ENCODE measurements at regions not wholly inside any gene's neighbourhood (a gene's known extent, or its start where the extent isn't known, plus 50 kb on each side); places are given as distances from the start of the nearest gene placed in this dataset.

DNA sequence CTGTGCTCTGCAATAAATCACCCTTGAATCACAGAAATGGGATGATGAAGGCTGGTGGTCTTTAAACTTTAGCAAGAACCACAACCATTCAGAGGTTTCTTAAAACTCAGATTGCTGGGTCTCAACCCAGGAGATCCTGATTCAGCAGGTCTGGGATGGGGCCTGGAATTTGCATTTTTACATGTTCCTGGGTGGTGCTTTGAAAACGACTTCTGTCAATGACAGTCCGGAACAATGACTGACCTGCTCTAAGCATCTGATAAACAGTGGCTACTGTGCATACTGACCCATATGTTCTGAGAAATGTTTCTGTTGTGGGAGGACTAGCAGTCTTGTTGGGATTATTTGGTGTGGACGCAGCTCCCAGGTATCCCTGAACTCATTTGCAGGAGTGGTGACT is 92.7 kb downstream of the GADD45G start:
- DNase-seq: no peak

DNA sequence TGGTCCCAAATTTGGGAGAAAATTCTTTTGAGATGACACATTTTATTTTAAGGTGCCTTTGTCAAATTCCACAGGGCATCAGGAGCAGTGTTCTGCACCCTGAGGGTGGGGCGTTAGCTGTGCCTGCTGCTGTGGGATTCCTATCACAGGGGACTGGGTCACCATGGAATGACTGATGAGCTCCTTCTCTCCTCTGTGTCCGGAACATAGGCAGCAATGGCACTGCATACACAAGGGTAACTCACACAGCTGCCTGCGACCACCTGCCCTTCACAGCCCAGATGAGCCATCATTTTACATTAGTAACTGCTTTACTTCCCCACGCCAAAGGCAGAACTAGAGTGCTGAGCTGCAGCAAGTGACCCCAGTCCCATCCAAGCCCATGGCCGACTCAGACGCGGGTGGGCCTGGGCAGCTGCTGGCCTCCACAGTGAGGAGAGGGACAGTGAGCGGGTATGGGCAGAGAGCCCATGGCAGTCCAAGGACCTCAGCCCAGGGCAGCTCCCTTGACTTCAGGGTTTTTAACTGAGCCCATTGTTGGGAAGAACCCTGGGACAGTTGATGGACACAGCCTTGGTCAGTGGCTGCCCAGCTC is 93.7 kb downstream of the GADD45G start:
- DNase-seq: no peak

DNA sequence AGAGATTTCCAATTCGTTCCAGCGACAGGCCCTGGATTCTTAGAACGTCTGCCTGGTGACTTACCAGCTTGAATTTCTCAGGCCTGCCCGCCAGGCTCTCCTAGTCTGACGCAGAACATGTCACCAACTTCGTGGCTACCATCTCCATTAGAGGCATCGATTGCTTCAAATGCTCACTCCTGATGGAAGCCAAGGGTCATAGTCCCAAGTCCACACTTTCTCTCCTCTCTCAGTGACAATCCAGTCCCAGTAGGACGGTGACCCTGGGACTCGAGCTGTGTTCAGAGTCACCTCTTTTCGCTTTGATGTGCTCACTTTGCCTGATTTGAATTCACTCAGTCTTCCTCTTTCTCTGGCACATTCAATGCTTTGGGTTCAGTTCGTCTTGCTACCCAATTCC is 94.8 kb downstream of the GADD45G start:
- no peak for DNase-seq

DNA sequence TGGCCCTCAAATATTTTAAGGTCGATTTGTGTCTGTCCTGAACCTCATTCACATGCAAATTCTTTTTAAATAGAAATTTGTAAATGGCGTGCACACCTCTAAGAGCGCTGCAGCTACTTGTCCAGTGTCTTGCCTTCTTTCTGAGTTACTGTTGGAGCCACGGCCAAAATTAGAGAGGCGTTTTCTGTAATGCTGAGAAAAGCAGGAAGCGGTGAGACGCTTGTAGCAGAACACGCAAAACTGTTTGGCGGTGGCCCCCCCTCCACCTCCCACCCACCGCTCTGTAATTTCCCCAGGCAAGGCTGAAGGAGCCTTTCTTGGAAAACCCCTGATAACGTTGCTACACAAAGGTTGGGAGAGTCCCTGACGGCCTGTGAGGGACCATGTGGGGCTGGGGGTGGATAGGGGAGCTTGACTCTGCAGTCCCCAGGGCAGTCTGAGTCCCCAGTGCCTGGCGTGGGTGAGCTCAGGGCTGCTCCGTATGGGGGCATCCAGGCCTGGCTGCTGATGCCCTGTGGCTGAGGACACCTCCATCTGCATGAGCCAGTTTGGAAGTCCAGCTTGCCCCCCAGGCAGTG is 96.5 kb downstream of the GADD45G start:
- no peak for DNase-seq

DNA sequence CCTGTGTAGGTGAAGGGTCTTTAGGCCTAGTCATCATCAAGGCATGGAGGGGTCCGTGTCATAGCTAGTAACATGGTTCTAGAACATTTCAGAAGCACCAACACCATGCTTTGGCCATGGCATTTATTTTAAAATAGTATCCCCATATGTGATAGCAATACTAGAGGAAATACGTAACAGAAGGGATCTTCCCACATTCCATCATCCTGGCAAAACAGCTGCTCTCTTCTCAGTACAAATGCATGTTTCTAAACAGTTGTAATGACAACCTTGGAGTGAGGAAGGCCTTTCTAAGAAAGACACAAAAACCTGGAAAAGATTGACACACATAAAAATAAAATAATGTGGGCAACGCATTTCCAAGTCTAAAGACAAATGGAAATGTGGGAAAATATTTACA is 97.6 kb downstream of the GADD45G start:
- no peak for DNase-seq

DNA sequence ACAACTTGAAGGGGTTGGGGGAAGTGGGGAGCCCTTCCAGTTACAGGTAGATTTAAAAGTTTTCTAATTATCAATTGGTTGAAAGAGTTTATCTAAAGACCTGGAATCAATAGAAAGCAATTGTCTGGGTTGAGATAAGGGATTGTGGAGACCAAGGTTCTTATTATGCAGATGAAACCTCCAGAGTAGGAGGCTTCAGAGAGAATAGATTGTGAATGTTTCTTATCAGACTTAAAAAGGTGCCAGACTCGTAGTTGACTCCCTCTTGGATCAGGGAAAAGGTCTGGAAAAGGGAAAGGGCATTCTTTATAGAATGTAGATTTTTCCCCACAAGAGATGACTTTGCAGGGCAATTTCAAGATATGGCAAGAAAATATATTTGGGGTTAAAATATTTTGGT is 100.8 kb downstream of the GADD45G start:
- DNase-seq: no peak

DNA sequence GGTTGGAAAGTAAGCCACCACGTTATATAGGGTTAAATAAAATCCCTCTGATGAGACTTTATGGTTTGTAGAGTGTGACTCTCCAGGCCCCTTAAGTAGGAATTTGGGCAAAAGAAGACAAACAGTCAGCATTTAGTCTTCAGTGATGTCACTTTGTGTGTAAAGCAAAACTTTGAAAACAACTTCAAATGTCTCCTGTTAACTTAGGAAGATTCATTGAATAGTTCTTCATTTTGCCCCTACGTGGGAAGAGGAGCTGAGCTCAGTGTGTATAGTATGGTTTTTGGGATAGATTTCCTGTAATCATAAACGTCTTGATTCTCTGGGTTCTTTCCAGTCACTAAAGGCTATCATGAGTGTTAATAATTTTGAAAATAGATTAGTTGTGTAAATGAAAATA is 101.3 kb downstream of the GADD45G start:
- no peak for DNase-seq

DNA sequence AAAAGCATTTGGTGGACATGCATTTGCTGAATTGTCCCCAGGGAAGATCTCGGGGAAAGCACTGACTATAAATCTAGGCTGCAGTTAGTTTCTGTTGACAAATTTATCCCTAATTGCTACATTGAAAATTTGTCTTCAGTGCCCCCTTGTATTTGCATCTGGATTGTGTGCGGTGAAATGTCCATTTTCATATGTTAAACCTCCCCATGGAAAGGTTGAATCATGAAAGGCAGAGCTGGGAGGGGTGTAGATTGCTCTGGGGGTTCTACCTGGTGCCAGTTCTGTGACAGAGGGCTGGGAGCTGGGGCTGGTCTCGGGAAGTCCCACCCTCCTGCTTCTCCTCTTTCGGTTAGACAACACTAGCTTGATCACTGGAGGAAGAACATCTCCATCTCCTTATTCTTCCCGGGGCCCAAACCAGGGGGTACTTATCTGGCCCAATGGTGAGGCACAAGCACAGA is 101.9 kb downstream of the GADD45G start:
- DNase-seq: no peak

DNA sequence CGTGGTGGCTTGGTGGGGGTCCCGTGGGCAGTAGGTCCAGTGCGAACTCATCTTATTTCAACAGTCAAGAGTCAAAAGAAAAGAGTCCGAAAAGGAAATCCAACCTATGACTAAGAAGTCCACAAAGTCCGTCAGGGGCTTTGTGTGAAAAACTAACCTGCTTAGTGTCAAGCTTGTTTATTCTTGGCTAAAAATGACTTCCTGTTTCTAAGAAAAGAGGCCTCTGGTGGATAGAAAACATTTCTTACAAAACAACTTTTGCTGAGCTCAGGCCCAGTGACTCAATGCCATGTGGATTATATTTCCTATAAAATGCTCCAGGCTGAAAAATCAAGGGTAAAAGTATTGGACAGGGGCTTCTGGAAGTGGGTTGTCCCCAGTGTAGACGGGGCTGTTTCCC is 105.9 kb downstream of the GADD45G start:
- no peak for DNase-seq

DNA sequence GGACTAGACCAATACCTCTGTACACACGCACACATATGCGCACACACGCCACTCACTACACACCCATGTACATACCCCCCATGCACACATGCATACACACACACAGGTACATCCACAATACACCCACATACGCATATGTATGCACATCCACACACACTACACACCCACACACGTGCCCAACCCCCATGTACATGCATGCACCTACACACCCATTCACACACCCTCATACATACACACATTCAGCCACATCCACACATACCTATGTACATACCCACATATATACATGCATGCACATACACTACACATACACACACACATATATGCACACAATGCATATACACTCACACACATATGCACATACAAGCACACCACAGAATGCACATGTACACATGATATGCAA is 107.1 kb downstream of the GADD45G start:
- no peak for DNase-seq

DNA sequence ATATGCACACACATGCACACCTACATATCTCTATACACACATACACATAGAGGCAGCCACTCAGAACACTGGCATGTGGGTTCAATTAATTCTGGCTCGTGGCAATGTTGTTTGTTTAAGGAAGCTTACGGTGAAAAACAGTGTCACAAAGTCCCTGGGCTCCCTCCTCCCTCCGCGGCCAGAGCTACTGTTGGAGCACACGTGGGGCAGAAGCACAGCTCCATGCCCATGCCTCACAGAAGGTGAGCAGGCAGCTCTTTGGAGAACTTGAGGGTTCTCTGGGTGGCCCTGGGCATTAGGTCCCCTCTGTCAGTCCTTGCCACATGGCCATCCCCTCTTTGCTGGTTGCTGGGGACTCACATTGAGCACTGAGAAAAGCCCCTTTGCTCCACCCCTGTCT is 107.5 kb downstream of the GADD45G start:
- no peak for DNase-seq

DNA sequence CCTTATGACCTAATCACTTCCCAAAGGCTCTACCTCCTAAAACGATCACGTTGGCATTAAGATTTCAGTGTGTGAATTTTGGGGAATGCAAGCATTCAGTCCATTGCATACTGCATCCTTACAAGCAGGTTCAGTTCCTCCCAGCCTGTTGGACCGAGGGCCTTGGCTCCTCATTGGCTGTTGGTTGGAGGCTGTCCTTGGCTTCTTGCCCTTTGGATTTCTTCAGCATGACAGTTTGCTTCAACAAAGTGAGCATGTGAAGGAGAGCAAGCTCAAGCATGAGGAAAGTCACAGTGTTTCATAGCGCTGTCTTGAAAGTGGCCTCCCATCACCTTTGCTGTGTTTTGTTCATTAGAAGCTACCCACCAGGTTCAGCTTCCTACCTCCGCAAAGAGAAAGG is 109.5 kb downstream of the GADD45G start:
- DNase-seq: no peak

DNA sequence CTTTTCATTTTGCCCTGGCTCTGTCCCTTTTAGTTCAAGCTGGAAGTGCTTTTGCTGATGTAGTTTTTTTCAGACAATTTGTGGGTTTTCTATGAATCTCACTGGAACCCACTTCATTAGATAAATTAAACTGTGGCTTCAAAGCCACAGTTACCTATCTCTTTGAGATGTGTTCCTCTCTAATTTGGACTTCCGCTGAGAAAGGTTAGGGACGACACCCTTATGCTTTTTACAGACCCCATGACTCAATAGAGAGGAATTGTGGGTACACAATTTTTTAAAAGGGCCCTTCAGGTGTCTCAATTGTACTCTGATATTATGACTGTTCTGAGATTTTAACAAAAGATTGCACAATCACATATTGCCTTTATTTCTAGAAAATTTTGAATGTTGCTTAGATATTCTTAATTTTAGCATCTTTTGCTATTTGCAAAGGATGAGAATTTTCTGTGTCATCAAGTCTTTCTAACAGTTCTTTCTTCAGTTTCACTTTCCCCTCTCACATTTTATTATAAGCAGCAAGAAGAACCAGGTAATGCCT is 110.6 kb downstream of the GADD45G start:
- no peak for DNase-seq

DNA sequence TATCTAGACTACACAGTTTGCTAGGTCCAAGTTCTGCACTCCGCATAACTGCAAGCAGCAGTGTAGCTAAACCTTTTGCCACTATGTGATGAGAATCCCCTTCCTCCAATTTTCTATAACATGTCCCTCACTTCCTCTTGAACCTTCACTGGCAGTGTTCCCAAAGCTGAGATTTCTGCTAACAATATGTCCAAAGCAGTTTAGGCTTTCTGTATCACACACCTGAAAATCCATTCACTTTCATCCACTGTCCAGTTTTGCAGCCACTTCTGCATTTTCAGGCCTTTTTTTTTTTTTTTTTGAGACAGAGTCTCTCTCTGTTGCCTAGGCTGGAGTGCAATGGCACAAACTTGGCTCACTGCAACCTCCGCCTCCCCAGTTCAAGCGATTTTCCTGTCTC is 111.1 kb downstream of the GADD45G start:
- no peak for DNase-seq

DNA sequence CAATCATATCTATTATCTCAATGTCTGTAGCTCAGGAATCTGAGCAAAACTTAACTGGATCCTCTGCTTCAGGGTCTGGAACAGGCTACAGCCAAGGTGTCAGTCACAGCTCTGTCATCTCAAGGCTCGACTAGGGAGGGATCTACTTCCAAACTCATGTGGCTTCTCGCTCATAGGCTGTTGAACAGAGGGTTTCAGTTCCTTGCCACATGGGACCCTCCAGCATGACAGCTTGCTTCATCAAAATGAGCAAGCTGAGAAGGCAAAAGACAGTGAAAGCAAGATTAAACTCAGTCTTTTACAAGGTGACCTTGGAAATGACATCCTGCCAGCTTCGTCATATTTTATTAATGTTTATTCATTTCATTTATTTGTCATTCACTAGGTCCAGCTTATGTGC is 111.7 kb downstream of the GADD45G start:
- DNase-seq: no peak

DNA sequence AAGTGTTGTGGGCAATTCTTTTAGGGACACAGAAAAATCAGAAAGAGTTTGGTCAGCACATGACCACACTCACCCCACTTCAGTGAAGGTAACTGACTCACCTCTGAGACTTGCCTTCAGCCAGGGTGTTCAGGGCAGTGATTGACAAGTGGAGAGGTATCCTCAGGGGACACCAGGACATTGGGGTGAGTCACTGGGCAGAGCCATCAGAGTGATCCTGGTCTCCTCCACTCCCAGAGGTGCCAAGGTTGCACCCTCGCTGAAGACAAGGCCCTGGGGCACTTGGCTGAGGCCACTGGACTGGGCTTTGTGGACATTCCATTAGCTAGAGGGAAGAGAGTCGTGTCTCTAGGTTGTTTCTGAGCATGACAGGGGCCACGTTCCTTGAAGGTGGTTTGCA is 113.4 kb downstream of the GADD45G start:
- no peak for DNase-seq

DNA sequence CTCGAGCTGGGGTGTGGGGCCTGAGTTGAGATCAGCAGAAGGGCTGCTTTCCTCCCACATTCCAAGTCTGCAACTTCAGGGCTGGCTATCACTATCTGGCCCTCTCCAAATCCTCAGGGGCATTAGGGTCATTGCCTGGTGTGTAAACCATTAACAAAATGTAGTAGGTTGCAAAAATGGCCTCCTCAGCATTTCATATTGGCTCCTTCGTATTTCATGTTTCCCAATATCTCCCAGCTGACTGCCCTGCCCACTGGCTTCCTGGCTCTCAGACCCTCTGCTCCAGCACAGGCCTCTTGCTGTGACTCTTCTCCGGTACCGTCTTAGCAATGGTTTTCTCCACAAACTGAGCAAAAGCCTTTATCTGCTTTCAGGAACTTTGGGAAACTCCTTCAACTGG is 113.8 kb downstream of the GADD45G start:
- no peak for DNase-seq

DNA sequence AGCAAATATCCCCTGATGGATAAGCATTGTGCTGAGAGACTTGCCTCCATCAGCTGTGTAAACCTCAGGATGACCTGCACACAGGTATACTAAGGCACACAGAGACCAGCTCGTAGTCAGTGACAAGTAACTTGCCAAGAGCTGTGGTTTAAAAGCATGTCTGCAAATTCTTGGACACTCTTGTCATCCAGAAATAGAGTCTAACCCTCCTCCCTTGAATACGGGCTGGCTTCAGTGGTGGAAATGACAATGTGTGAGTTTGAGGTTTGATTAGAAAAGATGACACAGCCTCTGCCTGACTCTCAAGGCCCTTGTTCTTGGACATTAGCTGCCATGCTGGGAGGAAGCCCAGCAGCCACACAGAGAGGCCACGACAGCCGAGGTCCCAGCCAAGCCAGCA is 114.4 kb downstream of the GADD45G start:
- DNase-seq: no peak

DNA sequence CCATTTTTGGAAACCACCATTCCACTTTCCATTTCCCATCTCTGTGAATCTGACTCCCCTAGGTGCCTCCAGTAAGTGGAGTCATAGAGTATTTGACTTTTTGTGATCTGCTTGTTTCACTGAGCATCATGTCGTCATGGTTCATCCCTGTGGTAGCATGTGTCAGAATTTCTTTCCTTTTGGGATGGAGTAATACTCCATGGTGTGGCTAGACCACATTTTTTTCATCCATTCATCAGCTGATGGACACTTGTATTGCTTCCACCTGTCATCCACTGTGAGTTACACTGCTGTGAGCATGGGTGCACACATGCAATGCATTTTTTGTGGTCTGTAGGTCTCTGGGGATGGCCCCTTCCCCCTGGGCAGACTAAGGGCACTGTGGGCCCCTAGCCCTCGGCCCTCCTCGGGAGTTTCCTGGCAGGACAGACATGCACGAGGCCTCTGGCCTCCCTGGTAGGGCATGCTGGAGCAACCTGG is 115.9 kb downstream of the GADD45G start:
- no peak for DNase-seq

DNA sequence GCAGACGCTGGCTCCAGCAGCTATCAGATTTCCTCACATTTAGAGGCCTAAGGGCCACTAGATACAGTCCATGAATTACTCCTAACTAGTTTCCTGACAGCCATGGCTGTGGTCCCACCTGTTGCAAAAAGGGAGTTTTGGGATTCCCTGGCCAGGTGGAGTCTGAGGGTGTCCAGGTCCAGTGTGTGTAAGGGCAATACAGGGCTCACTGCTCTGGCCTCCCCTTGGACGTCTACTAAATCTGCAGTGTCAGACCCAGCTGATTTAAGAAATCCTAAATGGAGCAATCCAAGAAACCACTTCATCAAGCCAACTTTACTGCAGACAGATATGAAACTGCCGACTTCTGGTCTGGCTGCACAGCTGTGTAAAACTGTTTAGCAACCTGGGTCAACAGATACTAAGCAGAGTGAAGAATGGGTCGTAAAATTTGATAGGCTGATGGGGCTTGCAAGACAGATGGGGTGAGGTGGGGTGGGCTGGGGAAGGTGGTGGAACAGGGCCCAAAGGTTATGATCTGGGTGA is 116.4 kb downstream of the GADD45G start:
- no peak for DNase-seq

DNA sequence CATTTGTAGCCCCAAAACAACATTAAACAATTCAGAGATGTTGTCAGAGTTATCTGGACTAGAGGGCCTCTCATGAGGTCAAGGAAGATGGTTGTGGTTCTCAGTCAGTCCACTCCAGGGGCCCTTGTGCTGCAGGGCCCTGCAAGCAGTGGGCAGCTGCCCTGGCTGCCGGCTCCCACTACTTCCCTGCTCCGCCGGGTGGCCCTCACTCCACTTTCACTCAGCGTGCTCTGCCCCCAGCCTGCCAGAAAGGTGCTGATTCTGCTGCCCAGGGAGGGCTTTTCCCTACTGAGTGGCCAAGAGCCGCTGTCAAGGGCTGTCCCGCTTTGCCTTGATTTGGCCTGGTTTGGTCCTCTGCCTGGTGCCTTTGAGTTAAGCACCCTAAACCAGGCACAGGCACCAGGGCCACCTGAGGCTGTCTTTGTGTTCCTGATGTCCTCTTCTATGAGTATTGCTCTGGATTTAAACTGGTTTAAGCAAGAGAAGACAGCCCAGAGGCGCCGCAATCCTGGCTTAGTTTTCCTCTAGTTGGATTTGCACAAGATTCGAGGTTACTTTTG is 117.2 kb downstream of the GADD45G start:
- DNase-seq: no peak

DNA sequence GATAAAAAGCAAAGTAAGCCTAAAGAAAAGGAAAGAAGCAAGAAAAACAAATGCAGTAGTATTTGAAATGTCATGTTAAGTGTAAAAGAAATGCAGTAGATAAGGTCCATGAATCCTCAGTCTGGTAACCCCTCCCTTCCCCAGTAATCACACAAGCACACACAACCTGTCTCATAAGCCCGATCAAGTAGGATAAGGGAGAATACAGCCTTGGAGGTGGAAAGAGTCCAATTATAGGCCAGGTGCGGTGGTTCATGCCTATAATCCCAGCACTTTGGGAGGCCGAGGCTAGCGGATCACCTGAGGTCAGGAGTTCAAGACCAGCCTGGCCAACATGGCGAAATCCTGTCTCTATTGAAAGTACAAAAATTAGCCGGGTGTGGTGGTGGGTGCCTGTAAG is 117.9 kb downstream of the GADD45G start:
- no peak for DNase-seq

DNA sequence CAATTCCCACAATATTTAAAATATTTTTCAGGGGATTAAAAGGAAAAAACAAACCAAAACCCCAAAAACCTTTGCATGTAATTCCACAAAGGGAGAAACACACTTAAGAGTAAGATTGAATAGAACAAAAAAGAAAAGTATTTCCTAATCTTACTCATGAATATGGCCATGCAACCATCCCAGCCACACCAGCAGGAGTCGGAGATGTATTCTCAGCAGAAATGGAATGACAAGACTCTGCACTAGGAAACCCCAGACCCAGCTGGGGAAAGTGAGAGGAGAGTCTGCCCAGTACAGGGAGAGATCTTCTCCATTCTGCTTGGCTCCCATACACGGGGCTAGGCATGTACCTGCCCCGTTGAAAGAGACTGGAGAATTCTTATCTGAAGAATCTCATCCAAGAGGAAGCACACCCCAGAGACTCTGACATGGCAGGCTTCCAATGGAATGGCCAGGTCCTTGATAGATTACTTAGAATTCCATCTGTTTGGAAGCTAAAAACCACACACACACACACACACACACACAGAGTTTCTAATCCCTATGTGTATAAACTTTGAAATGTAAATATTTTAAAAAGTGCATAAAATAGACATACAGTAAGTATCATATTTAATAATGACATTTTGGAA is 118.8 kb downstream of the GADD45G start:
- DNase-seq: no peak

DNA sequence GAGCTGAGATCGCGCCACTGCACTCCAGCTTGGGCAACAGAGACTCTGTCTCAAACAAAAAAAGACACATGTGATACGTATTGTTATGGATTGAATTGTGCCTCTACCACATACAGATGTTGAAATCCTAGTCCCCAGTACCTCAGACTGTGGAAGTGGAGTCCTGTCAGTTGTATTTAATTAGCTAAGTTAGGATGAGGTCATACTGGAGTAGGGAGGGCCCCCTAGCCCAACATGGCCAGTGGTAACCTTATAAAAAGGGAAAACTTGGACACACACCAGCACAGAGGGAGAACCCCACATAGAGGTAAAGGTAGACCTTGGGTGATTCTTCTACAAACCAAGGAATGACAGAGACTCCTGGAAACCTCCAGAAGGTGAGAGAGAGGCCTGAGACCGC is 119.8 kb downstream of the GADD45G start:
- no peak for DNase-seq

All from NCI-H1105 (cell line).